Naive B cell (primary cell): ENCODE measurements at regions not wholly inside any gene's neighbourhood (a gene's known extent, or its start where the extent isn't known, plus 50 kb on each side); places are given as distances from the start of the nearest gene placed in this dataset.
A peak's percentile ranks its signal among the peaks of the same experiment; 100 is the strongest.

Experiments
- ATAC-seq, 2 donors: fragments of 150-1000 bp; cut with Tn5 transposase; 2 replicates each; pipeline ENCODE4 v1.10.0; 2021; ENCODE audit warnings: low read depth in 2 of 2, mild to moderate bottlenecking in 2 of 2, moderate library complexity in 2 of 2
- DNase-seq: peaks from one replicate; pipeline ENCODE4 v3.0.0; 2022
- H3K27ac Mint-ChIP-seq, 6 donors: one replicate each; pipeline ENCODE4 v1.8.0; 2020 to 2022; ENCODE audit warnings: mild to moderate bottlenecking in 6 of 6, mixed read lengths in 6 of 6, moderate library complexity in 5 of 6, inconsistent platforms in 2 of 6
- H3K27me3 Mint-ChIP-seq, 3 donors: one replicate each; pipeline ENCODE4 v1.8.0; 2021 to 2022; ENCODE audit warnings: mixed read lengths in 3 of 3, mild to moderate bottlenecking in 1 of 3
- H3K36me3 Mint-ChIP-seq, 2 donors: one replicate each; pipeline ENCODE4 v1.8.0; 2020 to 2022; ENCODE audit warnings: mixed read lengths in 2 of 2, inconsistent platforms in 1 of 2, mild to moderate bottlenecking in 1 of 2
- H3K4me1 Mint-ChIP-seq, 3 donors: one replicate each; pipeline ENCODE4 v1.8.0; 2020 to 2022; ENCODE audit warnings: mixed read lengths in 3 of 3, inconsistent platforms in 1 of 3, mild to moderate bottlenecking in 1 of 3, moderate library complexity in 1 of 3
- H3K4me3 Mint-ChIP-seq, 8 donors: one replicate each; pipeline ENCODE4 v1.8.0; 2020 to 2022; ENCODE audit warnings: mild to moderate bottlenecking in 8 of 8, mixed read lengths in 8 of 8, moderate library complexity in 8 of 8, inconsistent platforms in 2 of 8
- H3K9me3 Mint-ChIP-seq, 7 donors: one replicate each; pipeline ENCODE4 v1.8.0; 2020 to 2022; ENCODE audit warnings: mixed read lengths in 7 of 7, mild to moderate bottlenecking in 5 of 7, inconsistent platforms in 2 of 7, moderate library complexity in 1 of 7

DNA sequence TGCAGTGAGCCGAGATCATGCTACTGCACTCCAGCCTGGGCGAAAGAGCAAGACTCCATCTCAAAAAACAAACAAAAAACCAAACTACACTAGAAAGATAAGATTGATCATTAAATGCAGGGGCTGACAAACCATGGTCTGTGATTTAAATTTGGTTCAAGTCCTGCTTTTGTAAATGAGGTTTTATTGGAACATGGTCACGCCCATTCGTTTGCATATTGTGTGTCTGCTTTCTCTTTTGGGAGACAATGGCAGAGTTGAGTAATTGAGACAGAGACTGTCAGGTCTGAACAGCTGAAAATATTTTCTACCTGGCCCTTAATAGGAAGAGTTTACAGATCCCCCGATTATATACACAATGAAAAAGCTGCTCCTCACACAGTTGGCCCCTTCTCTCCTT is 235.5 kb upstream of the EEF2KMT start:
- Mint-ChIP-seq H3K4me1 (no peaks in the 10 kb centered on the region), H3K27ac (no peak overlapping the region), H3K4me3 (no peak overlapping the region), H3K36me3 (no peaks in the 10 kb centered on the region), H3K27me3 (no peaks in the 10 kb centered on the region), H3K9me3 (peaks cover 0 to 12% (median 7%) of the 10 kb centered on the region in 7 donors)
- DNase-seq (no peak), ATAC-seq (no peak)

- H3K36me3 Mint-ChIP-seq = no peaks in the 10 kb centered on the region
- H3K27ac Mint-ChIP-seq = no peak overlapping the region
- ATAC-seq (no peak), DNase-seq (no peak)
- H3K4me3 Mint-ChIP-seq = peak overlapping the region in 1 of 8 donors; percentile 13
- peaks cover 0 to under 1% (median 0%) of the 10 kb centered on the region in 3 donors for H3K27me3 Mint-ChIP-seq
- no peaks in the 10 kb centered on the region for H3K4me1 Mint-ChIP-seq
- H3K9me3 Mint-ChIP-seq = peaks cover 5 to 11% (median 7%) of the 10 kb centered on the region in 7 donors
These were observed 232.5 kb upstream of the EEF2KMT start for GRCh38 chr16:5330058-5330457.

GRCh38 chr16:5328546-5328945 is 231.0 kb upstream of the EEF2KMT start:
- H3K27me3 Mint-ChIP-seq = peaks cover 0 to 5% (median 0%) of the 10 kb centered on the region in 3 donors
- no peaks in the 10 kb centered on the region for H3K4me1 Mint-ChIP-seq
- ATAC-seq (no peak), DNase-seq (no peak)
- no peaks in the 10 kb centered on the region for H3K36me3 Mint-ChIP-seq
- H3K9me3 Mint-ChIP-seq = peaks cover 5 to 10% (median 7%) of the 10 kb centered on the region in 7 donors
- H3K27ac Mint-ChIP-seq = no peak overlapping the region
- H3K4me3 Mint-ChIP-seq = no peak overlapping the region

GRCh38 chr16:5326395-5326794 is 228.8 kb upstream of the EEF2KMT start:
- no peak for DNase-seq
- no peaks in the 10 kb centered on the region for H3K36me3 Mint-ChIP-seq
- H3K9me3 Mint-ChIP-seq = peaks cover 5 to 10% (median 7%) of the 10 kb centered on the region in 7 donors
- peaks cover 0 to 5% (median 0%) of the 10 kb centered on the region in 3 donors for H3K27me3 Mint-ChIP-seq
- H3K4me1 Mint-ChIP-seq = no peaks in the 10 kb centered on the region
- no peak for ATAC-seq
- H3K4me3 Mint-ChIP-seq = no peak overlapping the region
- no peak overlapping the region for H3K27ac Mint-ChIP-seq

- Mint-ChIP-seq H3K4me3 (no peak overlapping the region), H3K36me3 (no peaks in the 10 kb centered on the region), H3K27ac (no peak overlapping the region), H3K9me3 (peaks cover 1 to 7% (median 5%) of the 10 kb centered on the region in 7 donors), H3K4me1 (no peaks in the 10 kb centered on the region), H3K27me3 (peaks cover 0 to 5% (median 3%) of the 10 kb centered on the region in 3 donors)
- DNase-seq (no peak), ATAC-seq (no peak)
These were observed 228.3 kb upstream of the EEF2KMT start for GRCh38 chr16:5325932-5326331.

DNA sequence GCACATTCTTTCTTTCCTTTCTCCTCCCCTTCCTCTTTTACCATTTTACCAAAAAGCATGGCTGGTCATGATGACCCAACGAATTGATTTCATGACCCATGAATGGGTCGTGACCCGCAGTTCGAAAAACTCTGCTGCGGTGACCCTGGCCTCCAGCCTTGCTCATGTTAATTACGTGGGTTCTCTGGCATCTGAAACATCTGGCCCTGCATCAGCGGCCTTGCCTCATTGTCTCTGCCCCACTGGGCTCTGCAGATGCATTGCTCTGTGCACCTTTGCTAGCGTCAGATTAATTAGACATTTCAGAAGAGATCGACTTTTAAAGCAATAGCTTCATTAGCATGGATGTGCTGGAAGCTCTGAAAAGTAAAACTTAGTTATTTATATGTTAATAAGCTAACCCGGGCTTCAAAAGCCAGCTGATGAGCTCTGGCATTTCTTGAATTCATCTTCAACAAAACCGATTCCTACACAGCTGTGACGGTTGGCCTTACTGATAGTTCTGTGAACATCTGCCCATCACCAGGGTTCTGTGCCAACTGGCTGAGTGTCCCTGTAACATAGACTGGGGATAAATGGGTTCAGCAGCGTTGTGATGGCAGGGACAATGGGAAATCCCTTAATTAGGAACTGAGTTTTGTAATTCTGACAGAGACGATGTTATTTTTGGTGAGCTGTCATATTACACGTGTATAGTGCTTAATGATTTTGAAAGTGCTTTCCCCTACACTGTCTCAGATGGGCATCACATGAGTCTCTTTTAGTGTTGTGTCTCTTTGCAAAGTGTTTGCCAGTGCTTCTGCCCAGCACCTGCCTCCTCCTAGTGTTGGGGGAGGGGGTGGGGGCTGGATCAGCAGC is 225.9 kb upstream of the EEF2KMT start:
- Mint-ChIP-seq H3K36me3 (no peaks in the 10 kb centered on the region), H3K4me3 (no peak overlapping the region), H3K27ac (no peak overlapping the region), H3K9me3 (peaks cover 0 to 12% (median 7%) of the 10 kb centered on the region in 7 donors), H3K27me3 (peaks cover 0 to 5% (median 4%) of the 10 kb centered on the region in 3 donors), H3K4me1 (no peaks in the 10 kb centered on the region)
- ATAC-seq = no peak
- no peak for DNase-seq

DNA sequence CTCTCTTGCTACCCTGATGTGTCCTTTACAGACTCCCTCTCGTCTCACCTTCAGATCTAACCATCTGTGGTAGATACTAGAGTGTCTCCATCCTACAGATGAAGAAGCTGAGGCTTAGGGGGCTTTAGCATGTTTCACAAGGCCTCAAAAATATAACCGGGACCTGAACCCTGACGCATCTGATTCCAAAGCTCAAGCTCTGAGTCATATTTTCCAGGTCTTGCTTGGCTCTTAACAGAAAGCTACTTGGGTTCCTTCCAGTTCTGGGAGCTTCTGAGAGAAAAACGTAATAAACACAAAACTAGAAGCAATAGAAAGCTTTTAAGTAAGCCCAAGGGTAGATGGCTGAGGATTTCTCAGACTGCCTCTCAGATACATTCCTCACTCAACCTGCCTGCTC is 224.3 kb upstream of the EEF2KMT start:
- H3K9me3 Mint-ChIP-seq = peaks cover 0 to 12% (median 7%) of the 10 kb centered on the region in 7 donors
- no peak overlapping the region for H3K27ac Mint-ChIP-seq
- no peak for ATAC-seq
- no peak overlapping the region for H3K4me3 Mint-ChIP-seq
- H3K27me3 Mint-ChIP-seq = peaks cover 0 to 5% (median 4%) of the 10 kb centered on the region in 3 donors
- H3K4me1 Mint-ChIP-seq = no peaks in the 10 kb centered on the region
- DNase-seq = no peak
- H3K36me3 Mint-ChIP-seq = no peaks in the 10 kb centered on the region

DNA sequence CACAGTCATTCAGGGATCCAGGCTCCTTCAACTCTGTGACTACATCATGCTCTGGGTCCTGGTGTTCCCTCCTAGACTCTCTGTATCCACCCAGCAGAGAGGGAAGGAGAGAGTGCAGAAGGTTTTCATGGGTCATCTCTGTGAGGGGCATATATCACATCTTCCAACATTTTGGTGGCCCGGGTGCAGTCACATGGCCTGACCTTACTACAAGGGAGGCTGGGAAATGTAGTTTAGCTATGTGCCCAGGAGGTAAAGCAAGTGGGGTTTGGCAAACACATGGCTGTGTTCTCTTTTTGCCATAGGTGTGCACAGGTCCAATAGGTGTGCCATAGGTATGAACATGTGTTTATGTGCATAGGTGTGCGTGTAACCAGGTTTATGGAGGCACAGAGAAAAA is 222.2 kb upstream of the EEF2KMT start:
- DNase-seq = no peak
- Mint-ChIP-seq H3K9me3 (peaks cover 0 to 11% (median 8%) of the 10 kb centered on the region in 7 donors), H3K27ac (no peak overlapping the region), H3K4me1 (no peaks in the 10 kb centered on the region), H3K27me3 (peaks cover 0 to 4% (median 2%) of the 10 kb centered on the region in 3 donors), H3K36me3 (no peaks in the 10 kb centered on the region), H3K4me3 (no peak overlapping the region)
- no peak for ATAC-seq

GRCh38 chr16:5315914-5316313 is 218.3 kb upstream of the EEF2KMT start:
- no peak overlapping the region for H3K27ac Mint-ChIP-seq
- ATAC-seq = no peak

GRCh38 chr16:5314377-5314776 is 216.8 kb upstream of the EEF2KMT start:
- Mint-ChIP-seq H3K36me3 (no peaks in the 10 kb centered on the region), H3K27ac (no peak overlapping the region), H3K9me3 (peaks cover 0 to 15% (median 5%) of the 10 kb centered on the region in 7 donors), H3K4me1 (no peaks in the 10 kb centered on the region), H3K4me3 (no peak overlapping the region), H3K27me3 (no peaks in the 10 kb centered on the region)
- DNase-seq = no peak
- no peak for ATAC-seq

More at GRCh38 chr16:5315914-5316313, 218.3 kb upstream of the EEF2KMT start:
- H3K36me3 Mint-ChIP-seq = no peaks in the 10 kb centered on the region
- H3K9me3 Mint-ChIP-seq = peaks cover 0 to 16% (median 8%) of the 10 kb centered on the region in 7 donors
- peaks cover 0 to under 1% (median 0%) of the 10 kb centered on the region in 3 donors for H3K27me3 Mint-ChIP-seq
- DNase-seq = no peak
- H3K4me3 Mint-ChIP-seq = no peak overlapping the region
- H3K4me1 Mint-ChIP-seq = no peaks in the 10 kb centered on the region

DNA sequence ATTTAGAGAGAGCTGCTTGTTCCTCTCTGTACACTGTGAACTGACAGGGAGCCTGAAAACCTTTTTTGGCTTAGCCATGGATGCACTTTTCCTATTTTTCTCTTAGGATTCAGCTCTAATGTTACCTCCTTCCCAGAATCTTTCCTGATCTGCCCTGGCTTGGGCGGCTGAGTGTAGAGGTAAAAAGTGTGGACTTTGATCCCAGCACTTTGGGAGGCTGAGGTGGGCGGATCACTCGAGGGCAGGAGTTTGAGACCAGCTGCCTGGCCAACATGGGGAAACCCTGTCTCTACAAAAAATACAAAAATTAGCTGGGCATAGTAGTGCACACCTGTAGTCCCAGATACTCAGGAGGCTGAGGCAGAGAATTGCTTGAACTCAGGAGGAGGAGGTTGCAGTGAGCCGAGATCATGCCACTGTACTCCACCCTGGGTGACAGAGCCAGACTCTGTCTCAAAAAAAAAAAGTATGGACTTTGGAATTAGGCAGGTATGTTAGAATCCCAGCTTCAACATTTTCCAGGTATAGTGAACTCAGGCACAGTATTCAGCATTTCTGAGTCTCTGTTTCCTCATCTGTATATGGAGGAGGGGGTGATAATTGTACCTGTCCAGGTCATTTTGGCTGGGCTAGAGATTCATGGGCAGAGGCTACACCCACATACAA is 212.5 kb upstream of the EEF2KMT start:
- Mint-ChIP-seq H3K4me1 (no peaks in the 10 kb centered on the region), H3K27me3 (no peaks in the 10 kb centered on the region), H3K36me3 (peaks cover 0 to 9% of the 10 kb centered on the region in 2 donors), H3K4me3 (no peak overlapping the region), H3K9me3 (peaks cover 4 to 23% (median 10%) of the 10 kb centered on the region in 7 donors), H3K27ac (no peak overlapping the region)
- DNase-seq = no peak
- ATAC-seq = no peak

DNA sequence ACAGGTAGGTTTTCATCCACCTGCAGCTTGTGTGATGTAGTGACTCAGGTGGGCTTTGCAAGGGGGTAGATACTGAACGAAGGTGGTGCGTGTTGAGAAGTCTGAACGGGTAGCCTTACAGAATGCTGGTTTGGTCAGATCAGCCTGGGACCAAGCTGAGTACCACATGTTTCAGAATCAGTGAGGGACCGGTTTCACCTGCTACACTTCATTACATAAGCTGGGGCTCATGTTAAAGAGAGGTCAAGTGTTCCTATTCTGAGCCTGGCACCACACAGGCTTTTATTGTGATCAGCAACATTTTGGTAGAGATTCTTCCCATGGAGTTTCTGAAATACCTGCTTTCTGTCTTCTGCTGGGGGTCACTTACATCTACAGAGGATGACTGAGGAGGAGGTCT is 207.4 kb upstream of the EEF2KMT start:
- Mint-ChIP-seq H3K27me3 (peaks cover 0 to 8% (median 5%) of the 10 kb centered on the region in 3 donors), H3K36me3 (peaks cover 0 to 16% of the 10 kb centered on the region in 2 donors), H3K27ac (no peak overlapping the region), H3K9me3 (peaks cover 11 to 41% (median 16%) of the 10 kb centered on the region in 7 donors), H3K4me3 (no peak overlapping the region), H3K4me1 (no peaks in the 10 kb centered on the region)
- ATAC-seq (no peak), DNase-seq (no peak)

DNA sequence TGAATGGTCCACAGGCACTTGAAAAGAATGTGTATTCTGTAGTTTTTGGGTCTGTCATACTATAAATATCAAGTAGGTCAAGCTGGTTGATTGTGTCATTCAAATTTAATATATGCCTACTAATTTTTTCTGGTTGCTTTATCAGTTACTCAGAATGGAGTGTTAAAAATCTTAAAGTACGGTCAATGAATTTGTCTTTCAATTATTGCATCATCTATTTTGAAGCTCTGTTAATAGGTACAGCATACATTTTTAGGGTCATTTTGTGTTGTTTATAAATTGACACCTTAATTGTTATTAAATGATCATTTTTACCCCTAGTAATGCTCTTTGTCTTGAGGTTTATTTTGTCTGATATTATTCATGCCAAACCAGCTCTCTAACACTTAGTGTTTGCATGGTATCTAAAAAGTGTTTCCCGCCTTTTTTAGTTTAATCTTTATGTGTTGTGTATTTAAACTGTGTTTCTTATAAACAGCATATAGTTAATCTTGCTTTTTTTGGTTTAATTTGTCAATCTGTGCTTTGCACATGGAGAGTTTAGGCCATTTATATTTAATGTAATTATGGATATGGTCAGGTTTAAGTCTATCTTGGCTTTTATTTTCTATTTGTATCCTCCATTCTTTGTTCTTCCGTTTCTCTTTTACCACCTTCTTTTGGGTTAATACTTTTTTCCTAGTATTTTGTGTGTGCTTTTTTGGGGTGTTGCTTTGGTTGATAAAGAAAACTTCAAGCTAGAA is 204.9 kb upstream of the EEF2KMT start:
- Mint-ChIP-seq H3K4me1 (no peaks in the 10 kb centered on the region), H3K27me3 (peaks cover 0 to 8% (median 5%) of the 10 kb centered on the region in 3 donors), H3K9me3 (peaks cover 4 to 29% (median 11%) of the 10 kb centered on the region in 7 donors), H3K36me3 (peaks cover 0 to 8% of the 10 kb centered on the region in 2 donors), H3K27ac (no peak overlapping the region), H3K4me3 (no peak overlapping the region)
- DNase-seq = no peak
- ATAC-seq = no peak
